Mucosa of descending colon (tissue), 3 donors: ENCODE measurements at regions not wholly inside any gene's neighbourhood (a gene's known extent, or its start where the extent isn't known, plus 50 kb on each side); places are given as distances from the start of the nearest gene placed in this dataset.
"Not testable (repeated sequence)": the region's sequence is repeated elsewhere in the genome, so short reads cannot be mapped to it uniquely, and the experiment has no call there.

Source experiments
- ATAC-seq: fragments of 200-7000 bp; cut with Tn5 transposase; one replicate; pipeline ENCODE4 v1.9.1; 2020; ENCODE audit warnings: mild to moderate bottlenecking, moderate library complexity
- DNase-seq, 3 donors: peaks; one replicate each; pipeline ENCODE4 v3.0.0-alpha.2; 2020
- H3K36me3 ChIP-seq: fragments of 200-600 bp; one replicate; pipeline ENCODE4 v1.8.0; 2021; ENCODE audit warnings: low read depth, mild to moderate bottlenecking
- H3K4me1 ChIP-seq: fragments of 200-600 bp; one replicate; pipeline ENCODE4 v1.8.0; 2021; ENCODE audit warnings: low read depth, mild to moderate bottlenecking
- H3K4me3 ChIP-seq: fragments of 200-600 bp; one replicate; pipeline ENCODE4 v1.8.0; 2021; ENCODE audit warnings: mild to moderate bottlenecking
- H3K9me3 ChIP-seq: fragments of 200-600 bp; one replicate; pipeline ENCODE4 v1.8.0; 2021; ENCODE audit warnings: mild to moderate bottlenecking
- CTCF ChIP-seq: fragments of 200-600 bp; IDR thresholded peaks from one replicate; pipeline ENCODE4 v1.8.0; 2022; ENCODE audit warnings: antibody characterized with exemption, mild to moderate bottlenecking
- intact Hi-C, 2 donors: fragments of 100-400 bp; cut with DNase I in 1 of 2; cut with micrococcal nuclease in 1 of 2; formaldehyde crosslinking; loops; one replicate each; pipeline versions ENCODE4 v1.11.0 to v1.11.1; 2022; cut with DNase I, micrococcal nuclease
- donor health status: DM: no; HTN: no; CAD: no; lungs with moderate emphysema.
- donor health status: DM: no; HTN: no; CAD: no.
- donor health status: DM: no; HTN: yes; CAD: no.

- Histone ChIP-seq H3K9me3 (no peaks in the 10 kb centered on the region), H3K4me1 (peaks cover 9% of the 10 kb centered on the region), H3K4me3 (no peak overlapping the region), H3K36me3 (no peaks in the 10 kb centered on the region)
- intact Hi-C loops = no loop called here
- TF ChIP-seq CTCF = no peak
- ATAC-seq (peak; percentile 12), DNase-seq (no peak)
Measured at GRCh38 chr5:142246258-142246657, 78.6 kb downstream of the SPRY4 start.

DNA sequence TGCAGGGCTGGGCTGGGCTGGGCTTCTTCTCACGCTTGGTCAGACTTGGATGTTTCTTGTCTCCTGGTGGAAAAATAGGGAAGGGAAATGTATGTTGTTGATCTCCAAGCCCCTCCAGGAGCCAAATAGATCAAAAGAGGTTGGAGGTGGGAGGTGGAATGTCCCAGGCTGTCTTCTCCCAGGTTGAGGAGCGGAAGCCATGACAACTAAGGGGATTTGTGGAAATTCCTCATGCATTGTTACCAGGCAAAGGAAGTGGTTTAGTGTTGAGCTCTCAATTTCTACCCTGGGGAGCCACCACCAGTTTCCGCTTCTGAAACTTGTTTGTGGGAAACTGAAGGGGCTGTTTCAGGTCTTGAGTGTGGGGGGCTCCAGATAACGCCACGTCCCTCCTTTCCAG lies 79.0 kb downstream of the SPRY4 start:
- H3K4me1 ChIP-seq = peaks cover 9% of the 10 kb centered on the region
- TF ChIP-seq CTCF = no peak
- ATAC-seq (no peak), DNase-seq (no peak)
- H3K9me3 ChIP-seq = no peaks in the 10 kb centered on the region
- no peaks in the 10 kb centered on the region for H3K36me3 ChIP-seq
- intact Hi-C loops = no loop called here
- no peak overlapping the region for H3K4me3 ChIP-seq

DNA sequence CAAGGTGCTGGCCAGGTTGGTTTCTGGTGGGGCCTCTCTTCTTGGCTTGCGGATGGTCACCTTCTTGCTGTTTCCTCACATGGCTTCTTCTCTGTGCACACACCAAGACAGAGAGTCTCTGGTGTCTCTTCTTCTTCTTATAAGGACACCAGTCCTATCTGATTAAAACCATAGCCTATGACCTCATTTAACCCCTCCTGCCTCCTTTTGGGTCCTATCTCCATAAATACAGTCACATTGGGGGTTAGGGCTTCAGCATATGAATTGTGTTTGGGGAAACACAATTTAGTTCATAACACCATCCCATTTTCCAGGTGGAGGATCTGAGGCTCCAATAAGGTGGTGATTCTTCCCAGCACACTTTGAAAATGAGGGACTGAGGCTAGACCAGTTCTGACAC lies 80.4 kb downstream of the SPRY4 start:
- intact Hi-C loops = no loop called here
- DNase-seq = no peak

GRCh38 chr5:142242272-142242671 lies 82.5 kb downstream of the SPRY4 start:
- ATAC-seq (no peak), DNase-seq (no peak)
- intact Hi-C loops = no loop called here
- Histone ChIP-seq H3K4me3 (no peak overlapping the region), H3K4me1 (no peaks in the 10 kb centered on the region), H3K9me3 (no peaks in the 10 kb centered on the region), H3K36me3 (no peaks in the 10 kb centered on the region)
- TF ChIP-seq CTCF = no peak

More for the DNA sequence above, 80.4 kb downstream of the SPRY4 start:
- Histone ChIP-seq H3K36me3 (no peaks in the 10 kb centered on the region), H3K9me3 (no peaks in the 10 kb centered on the region), H3K4me3 (no peak overlapping the region), H3K4me1 (peaks cover 9% of the 10 kb centered on the region)
- ATAC-seq = no peak
- TF ChIP-seq CTCF = no peak

DNA sequence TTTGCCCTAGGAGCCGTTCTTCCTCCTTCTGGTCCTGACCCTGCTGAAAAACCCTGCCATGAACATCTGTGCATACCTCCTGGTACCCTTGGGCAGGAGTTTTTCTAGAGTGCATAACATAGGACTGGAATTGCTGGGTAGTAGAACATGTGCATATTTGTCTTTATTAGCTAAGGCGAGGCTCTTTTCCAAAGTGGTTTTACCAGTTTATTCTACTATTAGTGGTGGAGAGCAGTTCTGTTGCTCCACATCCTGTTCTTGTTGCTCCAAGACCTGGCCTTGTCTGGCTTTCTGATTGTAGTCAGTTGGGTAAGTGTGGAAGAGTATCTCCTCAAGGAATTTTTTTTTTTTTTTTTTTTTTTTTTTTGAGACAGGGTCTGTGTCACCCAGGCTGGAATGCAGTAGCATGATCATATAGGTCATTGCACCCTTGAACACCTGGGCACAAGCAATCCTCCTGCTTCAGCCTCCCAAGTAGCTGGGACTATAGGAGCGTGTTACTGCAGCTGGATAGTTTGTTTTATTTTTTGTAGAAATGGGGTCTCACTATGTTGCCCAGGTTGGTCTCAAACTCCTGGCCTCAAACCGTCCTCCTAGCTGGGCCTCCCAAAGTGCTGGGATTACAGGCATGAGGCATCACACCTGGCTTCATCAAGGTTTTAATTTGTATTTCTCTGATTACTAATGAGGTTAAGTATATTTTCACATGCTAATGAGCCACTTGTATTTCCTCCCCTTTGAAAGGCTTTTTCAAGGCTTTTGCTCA lies 85.2 kb downstream of the SPRY4 start:
- Histone ChIP-seq H3K4me1 (no peaks in the 10 kb centered on the region), H3K36me3 (no peaks in the 10 kb centered on the region), H3K4me3 (no peak overlapping the region), H3K9me3 (no peaks in the 10 kb centered on the region)
- DNase-seq (no peak), ATAC-seq (peak; percentile 22)
- intact Hi-C loops = no loop called here
- no peak for TF ChIP-seq CTCF

GRCh38 chr5:142237707-142238106 lies 87.1 kb downstream of the SPRY4 start:
- ATAC-seq = no peak
- intact Hi-C loops = no loop called here
- no peak overlapping the region for H3K4me3 ChIP-seq
- no peaks in the 10 kb centered on the region for H3K4me1 ChIP-seq
- no peaks in the 10 kb centered on the region for H3K36me3 ChIP-seq
- DNase-seq = no peak
- H3K9me3 ChIP-seq = no peaks in the 10 kb centered on the region
- no peak for TF ChIP-seq CTCF

DNA sequence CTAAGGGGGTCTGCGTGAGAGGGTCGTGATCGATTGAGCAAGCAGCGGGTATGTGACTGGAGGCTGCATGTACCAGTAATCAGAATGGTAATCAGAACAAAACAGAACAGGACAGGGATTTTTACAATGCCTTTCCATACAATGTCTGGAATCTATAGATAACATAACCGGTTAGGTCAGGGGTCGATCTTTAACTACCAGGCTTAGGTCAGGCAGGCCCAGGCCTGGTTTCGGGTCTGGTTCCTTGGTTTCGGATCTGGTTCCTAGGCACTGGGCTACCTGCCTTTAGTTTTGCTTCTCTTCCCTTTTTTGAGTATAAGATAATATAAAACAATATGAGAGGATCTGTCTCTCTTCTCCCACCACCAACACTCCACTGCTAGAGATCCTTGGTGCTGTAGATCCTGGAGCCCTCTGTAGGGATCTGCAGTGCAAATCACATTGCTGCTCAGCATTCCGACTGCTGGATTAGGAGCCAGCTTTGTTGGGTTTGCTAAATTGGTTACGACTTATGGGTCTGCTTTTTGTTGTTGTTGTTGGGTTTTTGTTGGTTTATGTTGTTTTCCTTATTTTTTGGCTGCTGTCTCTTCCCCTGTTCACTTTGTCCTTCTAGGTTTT lies 88.0 kb downstream of the SPRY4 start:
- ATAC-seq, H3K4me3 ChIP-seq, H3K36me3 ChIP-seq, H3K9me3 ChIP-seq, intact Hi-C loops, DNase-seq, H3K4me1 ChIP-seq: not testable (repeated sequence)
